ENCODE measurements at regions not wholly inside any gene's neighbourhood (a gene's known extent, or its start where the extent isn't known, plus 50 kb on each side); places are given as distances from the start of the nearest gene placed in this dataset.

- DNase-seq: peak; percentile 6
Observed at GRCh38 chr10:130773941-130774340, 537.6 kb downstream of the TCERG1L start.

GRCh38 chr10:130774871-130775270 is 536.6 kb downstream of the TCERG1L start:
- DNase-seq: no peak

- DNase-seq: no peak
Observed at GRCh38 chr10:130775311-130775710, 536.2 kb downstream of the TCERG1L start.

GRCh38 chr10:130776724-130777123 is 534.8 kb downstream of the TCERG1L start:
- no peak for DNase-seq

- DNase-seq: no peak
Observed at GRCh38 chr10:130777507-130778165, 533.9 kb downstream of the TCERG1L start.

GRCh38 chr10:130778166-130778545 is 533.4 kb downstream of the TCERG1L start:
- DNase-seq: no peak

- no peak for DNase-seq
Observed at GRCh38 chr10:130780763-130781162, 530.8 kb downstream of the TCERG1L start.

GRCh38 chr10:130781206-130781605 is 530.3 kb downstream of the TCERG1L start:
- DNase-seq: no peak

GRCh38 chr10:130781623-130782022 is 529.9 kb downstream of the TCERG1L start:
- no peak for DNase-seq

- no peak for DNase-seq
Observed at GRCh38 chr10:130782467-130782866, 529.1 kb downstream of the TCERG1L start.

- no peak for DNase-seq
Observed at GRCh38 chr10:130784326-130784725, 527.2 kb downstream of the TCERG1L start.

- DNase-seq: no peak
Observed at GRCh38 chr10:130786365-130786966, 525.1 kb downstream of the TCERG1L start.

- peak; percentile 9 for DNase-seq
Observed at GRCh38 chr10:130787243-130787642, 524.3 kb downstream of the TCERG1L start.

- DNase-seq: no peak
Observed at GRCh38 chr10:130787821-130788220, 523.7 kb downstream of the TCERG1L start.

- no peak for DNase-seq
Observed at GRCh38 chr10:130790339-130790738, 521.2 kb downstream of the TCERG1L start.

GRCh38 chr10:130792096-130792845 is 519.2 kb downstream of the TCERG1L start:
- no peak for DNase-seq

GRCh38 chr10:130795819-130796218 is 515.7 kb downstream of the TCERG1L start:
- DNase-seq: no peak

- no peak for DNase-seq
Observed at GRCh38 chr10:130799532-130799931, 512.0 kb downstream of the TCERG1L start.

- DNase-seq: no peak
Observed at GRCh38 chr10:130800281-130800680, 511.2 kb downstream of the TCERG1L start.

- DNase-seq: no peak
Observed at GRCh38 chr10:130801276-130801675, 510.2 kb downstream of the TCERG1L start.

- no peak for DNase-seq
Observed at GRCh38 chr10:130801784-130802183, 509.7 kb downstream of the TCERG1L start.

- DNase-seq: no peak
Observed at GRCh38 chr10:130802301-130802700, 509.2 kb downstream of the TCERG1L start.

- DNase-seq: no peak
Observed at GRCh38 chr10:130804281-130804680, 507.2 kb downstream of the TCERG1L start.

Measured in hindlimb muscle (tissue), 1 donor.